HL-60 (cell line): ENCODE measurements at regions not wholly inside any gene's neighbourhood (a gene's known extent, or its start where the extent isn't known, plus 50 kb on each side); places are given as distances from the start of the nearest gene placed in this dataset.

Experiments used
- DNase-seq, 2 experiments: peaks; one replicate each; pipeline ENCODE4 v3.0.0-alpha.2; 2010 to 2020; ENCODE audit warnings: low read depth in 1 of 2, low spot score in 1 of 2
- H3K27ac ChIP-seq: fragments of 250-450 bp; sonication (Bioruptor Pico); replicated peaks from 2 replicates; pipeline ENCODE4 v1.5.1; 2020; ENCODE audit warnings: mild to moderate bottlenecking, moderate library complexity
- H3K27me3 ChIP-seq: fragments of 250-450 bp; sonication (Bioruptor Pico); 2 replicates; pipeline ENCODE4 v1.5.1; 2021; ENCODE audit warnings: mild to moderate bottlenecking, moderate library complexity; ENCODE audit not compliant: insufficient read depth, poor library complexity, severe bottlenecking
- H3K4me3 ChIP-seq: replicated peaks from 2 replicates; pipeline ENCODE4 v1.5.1; 2011; ENCODE audit warnings: mild to moderate bottlenecking, control low read depth, low read length; ENCODE audit not compliant: insufficient read depth
- GABPA ChIP-seq: IDR thresholded peaks from 2 replicates; pipeline ENCODE4 v1.6.1; 2012; ENCODE audit warnings: low read depth
- POLR2AphosphoS5 ChIP-seq: IDR thresholded peaks from 2 replicates; pipeline ENCODE4 v1.6.1; 2012; ENCODE audit warnings: low read depth
- SPI1 ChIP-seq: IDR thresholded peaks from 2 replicates; pipeline ENCODE4 v1.6.1; 2012; ENCODE audit warnings: low read depth, mild to moderate bottlenecking, borderline replicate concordance
- TF ChIP-seq, protein P1 (sequence below): IDR thresholded peaks from 2 replicates; pipeline ENCODE4 v1.6.1; 2012; ENCODE audit warnings: low read depth; ENCODE audit not compliant: insufficient replicate concordance
- TF ChIP-seq, protein P2 (sequence below): IDR thresholded peaks from one replicate; pipeline ENCODE4 v1.5.1; 2011; ENCODE audit warnings: low read length, control low read depth, inconsistent platforms; ENCODE audit not compliant: insufficient read depth

DNA sequence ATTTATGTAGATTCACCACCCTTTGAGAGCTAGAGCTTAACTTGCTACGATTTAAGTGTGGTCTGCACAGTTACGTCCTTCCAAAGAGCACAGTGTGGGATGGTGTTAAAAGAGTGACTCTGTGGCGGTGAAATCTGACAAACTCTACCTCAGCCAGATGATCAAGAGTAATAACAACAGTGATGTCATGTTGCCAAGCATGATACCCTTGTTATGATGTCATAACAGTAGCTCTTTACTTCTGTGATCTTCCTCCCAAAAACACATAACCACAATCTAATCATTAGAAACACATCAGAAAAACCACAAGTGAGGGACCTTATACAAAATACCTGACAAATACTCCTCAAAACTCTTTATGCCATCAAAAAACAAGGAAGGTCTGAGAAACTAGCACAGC lies 649.3 kb downstream of the POM121L12 start:
- no peaks in the 10 kb centered on the region for H3K27me3 ChIP-seq
- H3K27ac ChIP-seq, result no peak overlapping the region
- TF ChIP-seq, protein P1, sequence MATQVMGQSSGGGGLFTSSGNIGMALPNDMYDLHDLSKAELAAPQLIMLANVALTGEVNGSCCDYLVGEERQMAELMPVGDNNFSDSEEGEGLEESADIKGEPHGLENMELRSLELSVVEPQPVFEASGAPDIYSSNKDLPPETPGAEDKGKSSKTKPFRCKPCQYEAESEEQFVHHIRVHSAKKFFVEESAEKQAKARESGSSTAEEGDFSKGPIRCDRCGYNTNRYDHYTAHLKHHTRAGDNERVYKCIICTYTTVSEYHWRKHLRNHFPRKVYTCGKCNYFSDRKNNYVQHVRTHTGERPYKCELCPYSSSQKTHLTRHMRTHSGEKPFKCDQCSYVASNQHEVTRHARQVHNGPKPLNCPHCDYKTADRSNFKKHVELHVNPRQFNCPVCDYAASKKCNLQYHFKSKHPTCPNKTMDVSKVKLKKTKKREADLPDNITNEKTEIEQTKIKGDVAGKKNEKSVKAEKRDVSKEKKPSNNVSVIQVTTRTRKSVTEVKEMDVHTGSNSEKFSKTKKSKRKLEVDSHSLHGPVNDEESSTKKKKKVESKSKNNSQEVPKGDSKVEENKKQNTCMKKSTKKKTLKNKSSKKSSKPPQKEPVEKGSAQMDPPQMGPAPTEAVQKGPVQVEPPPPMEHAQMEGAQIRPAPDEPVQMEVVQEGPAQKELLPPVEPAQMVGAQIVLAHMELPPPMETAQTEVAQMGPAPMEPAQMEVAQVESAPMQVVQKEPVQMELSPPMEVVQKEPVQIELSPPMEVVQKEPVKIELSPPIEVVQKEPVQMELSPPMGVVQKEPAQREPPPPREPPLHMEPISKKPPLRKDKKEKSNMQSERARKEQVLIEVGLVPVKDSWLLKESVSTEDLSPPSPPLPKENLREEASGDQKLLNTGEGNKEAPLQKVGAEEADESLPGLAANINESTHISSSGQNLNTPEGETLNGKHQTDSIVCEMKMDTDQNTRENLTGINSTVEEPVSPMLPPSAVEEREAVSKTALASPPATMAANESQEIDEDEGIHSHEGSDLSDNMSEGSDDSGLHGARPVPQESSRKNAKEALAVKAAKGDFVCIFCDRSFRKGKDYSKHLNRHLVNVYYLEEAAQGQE, result no peak
- TF ChIP-seq GABPA (no peak), POLR2AphosphoS5 (no peak), SPI1 (no peak)
- TF ChIP-seq, protein P2, sequence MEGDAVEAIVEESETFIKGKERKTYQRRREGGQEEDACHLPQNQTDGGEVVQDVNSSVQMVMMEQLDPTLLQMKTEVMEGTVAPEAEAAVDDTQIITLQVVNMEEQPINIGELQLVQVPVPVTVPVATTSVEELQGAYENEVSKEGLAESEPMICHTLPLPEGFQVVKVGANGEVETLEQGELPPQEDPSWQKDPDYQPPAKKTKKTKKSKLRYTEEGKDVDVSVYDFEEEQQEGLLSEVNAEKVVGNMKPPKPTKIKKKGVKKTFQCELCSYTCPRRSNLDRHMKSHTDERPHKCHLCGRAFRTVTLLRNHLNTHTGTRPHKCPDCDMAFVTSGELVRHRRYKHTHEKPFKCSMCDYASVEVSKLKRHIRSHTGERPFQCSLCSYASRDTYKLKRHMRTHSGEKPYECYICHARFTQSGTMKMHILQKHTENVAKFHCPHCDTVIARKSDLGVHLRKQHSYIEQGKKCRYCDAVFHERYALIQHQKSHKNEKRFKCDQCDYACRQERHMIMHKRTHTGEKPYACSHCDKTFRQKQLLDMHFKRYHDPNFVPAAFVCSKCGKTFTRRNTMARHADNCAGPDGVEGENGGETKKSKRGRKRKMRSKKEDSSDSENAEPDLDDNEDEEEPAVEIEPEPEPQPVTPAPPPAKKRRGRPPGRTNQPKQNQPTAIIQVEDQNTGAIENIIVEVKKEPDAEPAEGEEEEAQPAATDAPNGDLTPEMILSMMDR, result no peak
- H3K4me3 ChIP-seq, result no peak overlapping the region
- no peak for DNase-seq

DNA sequence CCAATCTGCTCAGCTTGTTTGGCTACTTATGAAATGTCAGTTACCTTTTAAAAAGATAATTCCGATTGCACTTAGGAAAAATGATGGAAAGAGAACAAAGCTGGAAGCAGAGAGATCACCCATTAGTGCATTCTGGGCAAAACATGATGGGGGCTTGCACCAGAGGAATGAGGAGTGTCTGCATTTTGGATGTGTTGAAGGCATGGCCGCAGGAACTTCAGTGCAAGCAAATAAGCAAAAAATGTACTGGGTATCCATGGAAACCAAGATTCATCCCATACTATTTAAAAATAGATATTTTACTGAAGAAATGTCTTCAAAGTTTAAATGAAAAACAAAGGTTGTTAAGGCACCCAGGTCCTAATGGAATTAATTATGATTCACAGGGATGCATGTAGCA lies 655.0 kb downstream of the POM121L12 start:
- TF ChIP-seq POLR2AphosphoS5 (no peak), SPI1 (no peak), GABPA (no peak)
- TF ChIP-seq, protein P2, result no peak
- TF ChIP-seq, protein P1, result no peak
- DNase-seq, result no peak
- H3K4me3 ChIP-seq, result no peak overlapping the region

DNA sequence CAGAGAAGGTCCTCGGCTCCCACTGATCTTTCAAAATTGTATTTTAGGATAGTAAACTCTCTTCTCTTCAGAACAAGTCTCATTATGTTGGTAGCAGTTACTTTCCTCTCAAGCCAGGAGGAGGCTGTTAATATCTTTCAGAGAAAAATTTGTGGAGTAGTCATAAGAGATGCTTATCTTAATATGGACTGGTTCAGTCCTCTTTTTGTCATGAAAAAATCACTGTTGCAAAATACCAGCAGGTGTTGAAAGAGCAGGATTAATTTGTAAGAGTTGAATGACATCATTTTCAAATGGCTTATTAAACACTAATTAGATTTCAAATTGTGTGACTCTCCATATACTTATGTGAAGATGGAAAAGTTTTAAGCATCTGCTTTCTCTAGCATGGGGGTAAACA lies 662.5 kb downstream of the POM121L12 start:
- H3K4me3 ChIP-seq, result no peak overlapping the region
- no peak overlapping the region for H3K27ac ChIP-seq
- no peak for DNase-seq
- TF ChIP-seq, protein P2, result no peak
- TF ChIP-seq POLR2AphosphoS5 (no peak), SPI1 (no peak), GABPA (no peak)
- TF ChIP-seq, protein P1, result no peak
- H3K27me3 ChIP-seq, result no peaks in the 10 kb centered on the region

More for the DNA sequence above, 655.0 kb downstream of the POM121L12 start:
- Histone ChIP-seq H3K27me3 (no peaks in the 10 kb centered on the region), H3K27ac (no peak overlapping the region)
